HG02981 (cell line): ENCODE measurements at regions not wholly inside any gene's neighbourhood (a gene's known extent, or its start where the extent isn't known, plus 50 kb on each side); places are given as distances from the start of the nearest gene placed in this dataset.

Experiments
- ATAC-seq: cut with Tn5 transposase; IDR thresholded peaks from one replicate; pipeline ENCODE4 v1.9.1; 2021; ENCODE audit warnings: mild to moderate bottlenecking, moderate library complexity; ENCODE audit not compliant: unreplicated experiment

DNA sequence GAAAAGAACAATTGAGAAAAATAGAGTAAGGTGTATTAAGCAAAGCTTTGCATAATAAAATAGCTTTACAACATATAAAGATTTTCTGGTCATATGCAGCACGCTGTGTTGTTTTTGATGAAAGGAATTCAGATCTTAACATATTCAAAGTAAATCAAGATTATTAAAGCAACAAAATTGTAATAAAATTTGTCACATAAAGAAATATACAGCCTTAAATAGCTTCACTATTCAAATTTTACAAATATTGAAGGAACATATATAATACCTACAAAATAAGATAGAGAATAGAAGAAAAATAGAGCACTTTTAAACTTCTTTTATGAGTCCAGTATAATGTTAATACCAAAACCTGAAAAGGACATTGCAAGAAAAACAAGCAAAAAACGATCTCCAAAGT, 749.1 kb upstream of the POT1 start:
- ATAC-seq, result no peak

- no peak for ATAC-seq
Observed at GRCh38 chr7:125675640-125676039, 746.0 kb upstream of the POT1 start.

DNA sequence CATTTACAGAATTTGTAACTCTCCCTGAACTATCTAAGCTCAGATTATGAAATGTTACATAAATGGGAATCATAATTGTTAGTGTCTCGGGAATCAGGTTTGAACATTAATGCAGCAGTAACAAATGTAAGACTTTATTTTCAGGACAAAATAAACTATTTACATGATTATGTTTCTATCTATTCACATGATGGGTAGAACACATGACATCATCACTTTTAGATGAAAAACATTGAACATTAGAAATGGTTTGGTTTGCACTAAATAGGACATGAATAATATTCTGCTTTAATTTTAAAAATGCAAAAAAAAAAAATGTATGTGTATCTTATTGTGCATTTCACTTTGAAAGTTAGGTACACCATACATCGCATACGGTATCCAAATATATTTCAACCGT, 745.5 kb upstream of the POT1 start:
- ATAC-seq, result no peak

DNA sequence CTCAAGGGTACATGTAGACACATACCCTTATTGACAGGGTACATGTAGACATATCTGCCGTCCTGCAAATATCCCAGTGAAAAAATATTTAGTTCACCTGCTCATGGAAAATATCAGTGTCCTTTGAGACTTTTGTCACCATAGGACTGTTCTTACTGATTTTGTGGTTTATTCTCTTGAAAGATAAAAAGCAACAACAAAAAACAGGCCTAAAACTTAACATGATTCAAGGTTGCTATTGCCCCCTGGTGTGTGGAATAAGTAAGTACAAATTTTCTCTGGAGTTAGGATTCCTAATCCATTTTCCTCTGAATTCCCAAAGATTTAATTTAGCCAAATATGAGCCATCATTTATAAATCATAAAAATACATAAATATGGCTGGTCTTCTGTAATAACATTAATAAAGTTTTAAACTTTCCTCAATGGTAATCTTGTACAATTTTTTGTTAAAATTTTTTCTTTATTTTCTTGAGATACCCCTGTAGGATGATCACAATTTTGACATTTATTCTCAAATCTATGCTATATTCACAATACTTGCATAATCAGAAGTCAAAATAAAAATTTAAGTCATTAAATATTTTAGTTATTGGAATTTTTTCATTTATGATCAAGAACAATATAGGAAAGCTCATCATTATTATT, 741.4 kb upstream of the POT1 start:
- ATAC-seq, result no peak

GRCh38 chr7:125668321-125668993, 738.8 kb upstream of the POT1 start:
- no peak for ATAC-seq

DNA sequence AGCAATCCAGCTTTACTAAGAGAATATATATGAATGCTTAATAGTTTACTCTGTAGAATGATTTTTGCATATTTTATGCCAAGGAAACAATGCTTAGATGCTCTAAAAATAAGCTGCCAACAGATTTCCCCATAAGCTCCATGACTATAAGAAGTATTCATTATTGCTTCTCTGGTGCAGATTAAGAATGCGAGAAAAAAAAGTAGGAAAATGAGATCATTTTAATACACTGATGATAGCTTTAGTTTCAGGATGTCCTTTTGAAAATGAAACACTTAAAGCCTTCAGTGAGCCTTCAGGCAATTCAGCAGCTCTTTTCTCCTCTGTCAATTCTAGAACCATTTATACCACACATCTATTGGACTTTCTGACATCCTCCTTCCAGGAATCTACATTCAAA, 735.0 kb upstream of the POT1 start:
- no peak for ATAC-seq

- ATAC-seq, result no peak
Observed at GRCh38 chr7:125663961-125664360, 734.3 kb upstream of the POT1 start.

- ATAC-seq, result no peak
Observed at GRCh38 chr7:125661677-125662076, 732.1 kb upstream of the POT1 start.

- ATAC-seq, result no peak
Observed at GRCh38 chr7:125661006-125661405, 731.4 kb upstream of the POT1 start.

GRCh38 chr7:125654076-125654475, 724.5 kb upstream of the POT1 start:
- peak; percentile 65 for ATAC-seq

DNA sequence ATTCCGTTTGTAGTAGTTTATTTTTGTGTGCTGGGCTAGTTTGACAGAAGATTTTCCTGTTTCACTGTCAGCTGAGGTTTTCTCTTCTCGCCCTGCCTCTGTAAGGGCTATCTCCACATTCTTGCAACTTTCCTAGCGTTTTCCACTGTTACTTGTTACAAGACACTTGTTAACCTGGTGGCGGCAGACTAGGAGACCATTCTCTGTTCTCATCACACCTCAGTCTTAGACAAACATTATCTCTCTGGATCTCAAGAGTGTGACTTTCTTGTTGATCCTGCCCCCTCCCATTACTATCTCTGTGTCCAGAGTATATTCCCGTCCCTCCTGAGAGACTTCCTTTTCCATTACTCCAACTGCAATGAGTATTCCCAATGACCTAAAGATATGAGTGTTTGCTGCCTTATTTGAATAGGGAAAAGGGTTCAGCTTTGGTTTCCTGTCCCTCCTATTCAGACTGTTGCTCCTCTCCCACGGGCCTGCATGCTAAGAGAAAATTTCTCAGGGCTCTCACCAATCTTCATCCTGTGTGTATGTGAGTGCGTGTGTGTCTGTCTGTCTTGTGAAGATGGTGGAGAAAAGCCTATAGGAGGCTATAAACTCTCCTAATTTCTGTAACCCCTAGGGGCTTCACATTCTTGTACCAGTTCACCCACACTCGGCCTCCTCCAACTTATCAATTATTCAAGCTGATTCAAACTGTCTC, 722.4 kb upstream of the POT1 start:
- ATAC-seq, result no peak

DNA sequence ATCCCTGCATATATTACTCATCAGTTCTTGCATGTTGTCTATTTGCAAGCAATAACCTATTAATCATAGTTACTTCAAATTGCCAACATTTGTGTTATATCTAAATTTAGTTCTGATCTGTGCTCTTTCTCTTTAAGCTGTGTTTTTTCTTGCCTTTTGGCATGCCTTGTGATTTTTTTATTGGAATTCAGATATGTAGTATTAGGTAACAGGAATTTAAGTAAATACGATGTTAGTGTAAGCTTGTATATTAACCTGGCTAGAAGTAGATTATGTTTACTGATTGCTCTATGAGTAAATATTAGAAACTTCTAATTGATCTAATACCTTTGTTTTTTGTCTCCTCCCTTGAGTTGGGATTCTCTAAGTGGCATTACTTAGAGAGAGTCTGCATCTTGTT, 718.9 kb upstream of the POT1 start:
- ATAC-seq, result no peak

DNA sequence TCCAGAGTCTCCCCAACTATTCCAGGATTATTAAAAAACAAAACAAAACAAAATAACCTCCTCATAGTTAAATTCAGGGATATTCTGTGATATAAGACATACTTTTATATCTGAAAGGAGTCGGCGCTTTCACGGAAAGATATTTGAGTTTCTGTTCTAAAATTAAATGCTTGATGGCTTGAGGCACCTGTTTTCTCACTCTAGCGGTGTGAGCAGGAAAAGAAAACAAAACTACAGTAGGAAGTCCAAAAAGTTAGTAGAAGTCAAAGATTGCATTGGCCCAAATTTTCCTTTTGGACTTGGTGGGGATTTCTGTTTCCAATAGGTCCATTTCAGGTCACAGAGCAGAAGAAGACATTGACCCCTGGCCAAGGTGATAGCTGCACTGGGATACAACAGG, 716.1 kb upstream of the POT1 start:
- no peak for ATAC-seq

GRCh38 chr7:125644109-125644508, 714.5 kb upstream of the POT1 start:
- no peak for ATAC-seq

GRCh38 chr7:125643302-125643701, 713.7 kb upstream of the POT1 start:
- no peak for ATAC-seq

DNA sequence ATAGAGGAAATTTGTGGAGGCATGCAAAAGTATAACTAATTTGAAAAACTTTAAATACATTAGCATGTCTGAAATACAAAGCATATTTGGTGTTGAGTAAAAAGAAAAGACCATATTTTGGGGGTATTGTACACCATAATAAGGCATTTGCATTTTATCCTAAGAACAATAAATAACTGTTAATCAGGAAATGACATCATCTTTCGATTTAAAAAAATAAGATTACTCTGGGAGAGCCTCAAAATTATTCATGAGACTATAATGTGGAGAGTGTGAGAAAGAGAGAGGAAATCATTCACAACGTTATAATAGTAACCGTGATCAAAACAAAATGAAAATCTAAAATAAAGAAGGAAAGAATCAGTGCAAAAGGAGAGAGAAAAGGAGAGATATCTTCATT, 712.3 kb upstream of the POT1 start:
- ATAC-seq, result no peak

GRCh38 chr7:125636320-125636962, 706.8 kb upstream of the POT1 start:
- ATAC-seq, result no peak

DNA sequence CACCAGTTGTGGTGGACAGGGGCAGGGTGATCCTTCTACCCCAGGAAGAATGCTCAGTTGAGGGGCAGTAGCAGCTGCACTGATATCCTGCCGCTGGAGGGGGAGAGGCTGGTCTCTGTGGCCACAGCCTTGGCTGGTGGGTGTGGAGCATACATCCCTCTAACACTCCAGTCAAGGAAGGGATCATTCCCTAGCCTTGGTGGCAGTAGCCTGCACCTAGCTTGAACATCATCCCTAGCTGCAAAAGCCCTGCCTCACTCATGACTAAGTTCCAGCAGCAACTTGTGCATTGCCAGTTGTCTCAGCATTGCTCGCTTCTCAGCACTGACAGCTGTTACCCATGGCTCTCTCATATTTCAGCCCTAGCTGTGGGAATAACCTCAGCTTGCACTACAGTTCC, 688.9 kb upstream of the POT1 start:
- ATAC-seq, result no peak

GRCh38 chr7:125611582-125611981, 682.0 kb upstream of the POT1 start:
- ATAC-seq, result no peak

DNA sequence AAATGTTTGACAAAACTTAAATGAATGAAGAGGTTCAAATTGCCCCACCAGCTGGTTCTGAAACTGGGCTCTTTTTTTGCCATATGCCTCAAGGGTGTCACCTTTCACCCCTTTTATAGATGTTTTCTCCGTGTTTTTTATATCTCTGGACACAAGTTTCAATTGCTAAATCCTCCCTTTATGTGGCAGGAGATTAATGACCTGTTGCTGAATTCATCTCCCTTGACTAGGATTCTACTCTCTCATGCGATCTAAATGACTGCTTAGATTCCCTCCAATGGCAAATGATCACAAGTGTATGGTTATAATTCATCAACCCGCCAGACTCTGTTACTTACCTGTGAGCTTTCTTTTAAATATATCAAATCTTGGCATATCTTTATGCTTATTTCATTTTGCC, 677.0 kb upstream of the POT1 start:
- ATAC-seq, result no peak

GRCh38 chr7:125605241-125605640, 675.6 kb upstream of the POT1 start:
- ATAC-seq, result no peak

DNA sequence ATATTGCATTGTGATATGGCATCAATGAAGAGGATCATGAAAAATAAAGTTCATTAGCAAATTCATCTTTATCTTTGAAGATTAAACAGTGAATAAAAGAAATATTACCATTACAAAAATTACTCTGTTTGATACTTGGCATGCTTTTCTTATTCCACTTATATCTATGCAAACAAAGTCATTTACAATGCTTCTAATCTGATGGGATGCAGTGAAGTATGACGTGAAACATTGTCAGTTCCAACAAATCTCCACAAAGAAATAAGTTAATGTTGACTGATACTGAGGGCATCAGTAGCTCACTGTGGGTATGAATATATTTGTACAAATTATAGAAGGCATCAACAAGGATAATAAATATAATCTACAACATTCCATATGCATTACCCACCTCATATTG, 672.8 kb upstream of the POT1 start:
- no peak for ATAC-seq
